Glutamatergic neuron (in vitro differentiated cells): ENCODE measurements at regions not wholly inside any gene's neighbourhood (a gene's known extent, or its start where the extent isn't known, plus 50 kb on each side); places are given as distances from the start of the nearest gene placed in this dataset.

ENCODE experiments used
- DNase-seq: peaks from one replicate; pipeline ENCODE4 v3.0.0; 2022
- H3K27ac Mint-ChIP-seq: one replicate; pipeline ENCODE4 v1.8.0; 2020; ENCODE audit warnings: mild to moderate bottlenecking, mixed read lengths, inconsistent platforms; ENCODE audit not compliant: unreplicated experiment
- H3K27me3 Mint-ChIP-seq: one replicate; pipeline ENCODE4 v1.8.0; 2020; ENCODE audit warnings: mild to moderate bottlenecking, moderate library complexity, mixed read lengths, inconsistent platforms; ENCODE audit not compliant: unreplicated experiment
- H3K36me3 Mint-ChIP-seq: one replicate; pipeline ENCODE4 v1.8.0; 2020; ENCODE audit warnings: mild to moderate bottlenecking, mixed read lengths, inconsistent platforms; ENCODE audit not compliant: unreplicated experiment
- H3K4me1 Mint-ChIP-seq: one replicate; pipeline ENCODE4 v1.8.0; 2020; ENCODE audit warnings: mild to moderate bottlenecking, low read depth, mixed read lengths, inconsistent platforms; ENCODE audit not compliant: unreplicated experiment
- H3K4me3 Mint-ChIP-seq: one replicate; pipeline ENCODE4 v1.8.0; 2020; ENCODE audit warnings: mild to moderate bottlenecking, mixed read lengths, inconsistent platforms; ENCODE audit not compliant: unreplicated experiment
- H3K9me3 Mint-ChIP-seq: one replicate; pipeline ENCODE4 v1.8.0; 2020; ENCODE audit warnings: mild to moderate bottlenecking, moderate library complexity, mixed read lengths, inconsistent platforms; ENCODE audit not compliant: unreplicated experiment
- TF ChIP-seq, protein P1 (sequence below): fragments of 200-600 bp; sonication (generic); IDR thresholded peaks from one replicate; pipeline ENCODE4 v1.5.0; 2021; ENCODE audit not compliant: partially characterized antibody, unreplicated experiment

DNA sequence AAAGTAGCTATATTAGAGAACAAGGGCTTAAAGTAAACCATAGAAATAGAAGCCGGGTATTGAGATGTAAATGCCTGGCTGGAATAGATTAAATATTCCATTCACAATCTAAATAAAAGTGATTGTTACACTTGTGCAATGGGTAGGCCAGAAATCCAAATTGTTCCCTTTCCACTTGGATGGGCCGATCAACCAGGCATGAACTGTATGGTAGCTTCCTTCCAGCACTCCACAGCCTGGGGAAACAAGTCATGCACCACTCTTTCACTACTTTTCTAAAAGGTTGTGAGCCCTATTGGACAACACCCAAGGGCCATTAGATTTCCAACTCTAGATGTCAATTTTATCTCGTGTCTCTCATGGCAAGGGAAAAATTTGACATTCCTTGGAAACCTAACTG, 407.3 kb upstream of the HSFY2 start:
- Mint-ChIP-seq H3K27ac (no peak overlapping the region), H3K36me3 (peaks cover 4% of the 10 kb centered on the region), H3K27me3 (no peaks in the 10 kb centered on the region), H3K9me3 (peaks cover 2% of the 10 kb centered on the region), H3K4me3 (no peak overlapping the region), H3K4me1 (no peaks in the 10 kb centered on the region)
- no peak for DNase-seq
- TF ChIP-seq, protein P1, sequence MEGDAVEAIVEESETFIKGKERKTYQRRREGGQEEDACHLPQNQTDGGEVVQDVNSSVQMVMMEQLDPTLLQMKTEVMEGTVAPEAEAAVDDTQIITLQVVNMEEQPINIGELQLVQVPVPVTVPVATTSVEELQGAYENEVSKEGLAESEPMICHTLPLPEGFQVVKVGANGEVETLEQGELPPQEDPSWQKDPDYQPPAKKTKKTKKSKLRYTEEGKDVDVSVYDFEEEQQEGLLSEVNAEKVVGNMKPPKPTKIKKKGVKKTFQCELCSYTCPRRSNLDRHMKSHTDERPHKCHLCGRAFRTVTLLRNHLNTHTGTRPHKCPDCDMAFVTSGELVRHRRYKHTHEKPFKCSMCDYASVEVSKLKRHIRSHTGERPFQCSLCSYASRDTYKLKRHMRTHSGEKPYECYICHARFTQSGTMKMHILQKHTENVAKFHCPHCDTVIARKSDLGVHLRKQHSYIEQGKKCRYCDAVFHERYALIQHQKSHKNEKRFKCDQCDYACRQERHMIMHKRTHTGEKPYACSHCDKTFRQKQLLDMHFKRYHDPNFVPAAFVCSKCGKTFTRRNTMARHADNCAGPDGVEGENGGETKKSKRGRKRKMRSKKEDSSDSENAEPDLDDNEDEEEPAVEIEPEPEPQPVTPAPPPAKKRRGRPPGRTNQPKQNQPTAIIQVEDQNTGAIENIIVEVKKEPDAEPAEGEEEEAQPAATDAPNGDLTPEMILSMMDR = no peak

DNA sequence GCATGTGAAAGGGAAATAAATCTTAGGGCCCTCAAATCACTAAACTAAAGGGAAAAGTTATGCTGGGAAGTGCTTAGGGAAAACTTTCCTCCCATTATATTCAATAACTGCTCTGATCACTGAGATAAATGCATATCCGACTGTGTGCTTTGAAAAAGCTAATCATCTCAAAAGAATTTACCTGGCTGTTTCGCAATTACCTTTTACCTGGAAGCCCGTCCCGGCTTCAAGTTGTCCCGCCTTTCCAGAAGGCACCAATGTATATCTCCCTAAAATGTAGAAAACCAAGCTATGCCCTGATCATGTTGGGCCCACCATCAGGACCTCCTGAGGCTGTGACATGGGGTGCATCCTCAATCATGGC, 394.6 kb upstream of the HSFY2 start:
- Mint-ChIP-seq H3K9me3 (no peaks in the 10 kb centered on the region), H3K27ac (no peak overlapping the region), H3K4me1 (no peaks in the 10 kb centered on the region), H3K27me3 (no peaks in the 10 kb centered on the region), H3K36me3 (no peaks in the 10 kb centered on the region), H3K4me3 (no peak overlapping the region)
- no peak for DNase-seq
- TF ChIP-seq, protein P1 = no peak

DNA sequence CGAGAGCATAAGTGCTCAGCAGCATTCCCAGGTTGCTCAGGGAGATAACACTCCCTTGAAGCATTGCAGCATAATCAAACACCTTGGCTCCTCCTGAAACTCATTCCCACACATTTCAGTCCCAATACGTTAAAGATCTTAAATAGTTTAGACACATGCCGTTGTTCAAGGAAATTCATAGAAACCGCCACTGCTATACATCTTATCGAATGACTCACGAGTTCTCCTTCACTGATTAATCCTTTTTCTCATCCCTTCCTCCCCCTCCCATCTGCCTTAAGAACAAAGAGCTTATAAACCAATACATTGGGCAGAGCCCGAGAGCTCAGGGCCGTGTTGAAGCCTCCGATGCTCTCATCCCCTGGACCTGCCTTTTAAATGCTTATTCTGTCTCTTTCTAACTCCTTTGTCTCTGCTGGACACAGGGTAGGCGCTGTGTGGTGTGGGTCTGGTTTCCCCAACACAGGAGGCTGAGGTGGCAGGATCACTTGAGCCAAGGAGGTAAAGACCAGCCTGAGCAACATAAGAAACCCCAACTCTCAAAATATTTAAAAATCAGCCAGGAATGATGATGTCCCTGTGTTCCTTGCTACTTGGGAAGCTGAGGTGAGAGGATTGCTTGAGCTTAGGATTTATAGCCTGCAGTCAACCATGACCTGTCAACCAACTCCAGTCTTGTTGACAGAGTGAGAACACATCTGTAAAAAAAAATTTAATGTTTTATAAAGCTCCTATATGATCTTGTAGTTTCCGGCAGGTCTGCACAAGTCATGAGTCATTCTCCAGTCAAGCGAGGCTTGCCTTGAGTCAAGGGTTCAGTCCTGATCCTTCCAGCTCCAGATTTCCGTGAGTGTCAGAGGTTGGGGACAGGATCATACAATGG, 394.0 kb upstream of the HSFY2 start:
- TF ChIP-seq, protein P1 = no peak
- DNase-seq = no peak
- Mint-ChIP-seq H3K9me3 (no peaks in the 10 kb centered on the region), H3K4me3 (no peak overlapping the region), H3K27me3 (no peaks in the 10 kb centered on the region), H3K36me3 (no peaks in the 10 kb centered on the region), H3K27ac (no peak overlapping the region), H3K4me1 (no peaks in the 10 kb centered on the region)

DNA sequence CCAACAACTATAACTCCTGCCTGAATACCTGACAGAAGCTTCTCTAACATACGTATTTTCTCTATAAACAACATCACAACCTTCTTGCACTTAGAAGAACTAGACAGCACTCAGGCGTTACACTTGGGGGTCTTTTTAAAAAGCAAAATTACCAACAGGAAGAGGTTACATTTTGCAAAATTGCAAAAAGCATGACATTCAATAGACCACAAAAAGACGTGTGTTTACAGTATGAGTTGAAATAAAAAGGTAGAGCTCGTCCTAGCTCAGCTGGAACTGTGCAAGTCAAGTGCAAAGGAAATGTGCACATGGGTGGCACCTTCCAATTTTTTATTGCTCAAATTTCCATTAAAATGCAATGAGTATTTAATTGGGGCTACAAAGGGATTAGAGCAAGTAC, 375.2 kb upstream of the HSFY2 start:
- Mint-ChIP-seq H3K36me3 (no peaks in the 10 kb centered on the region), H3K27ac (no peak overlapping the region), H3K4me1 (no peaks in the 10 kb centered on the region), H3K27me3 (no peaks in the 10 kb centered on the region), H3K4me3 (no peak overlapping the region), H3K9me3 (no peaks in the 10 kb centered on the region)
- DNase-seq = no peak
- TF ChIP-seq, protein P1 = no peak

DNA sequence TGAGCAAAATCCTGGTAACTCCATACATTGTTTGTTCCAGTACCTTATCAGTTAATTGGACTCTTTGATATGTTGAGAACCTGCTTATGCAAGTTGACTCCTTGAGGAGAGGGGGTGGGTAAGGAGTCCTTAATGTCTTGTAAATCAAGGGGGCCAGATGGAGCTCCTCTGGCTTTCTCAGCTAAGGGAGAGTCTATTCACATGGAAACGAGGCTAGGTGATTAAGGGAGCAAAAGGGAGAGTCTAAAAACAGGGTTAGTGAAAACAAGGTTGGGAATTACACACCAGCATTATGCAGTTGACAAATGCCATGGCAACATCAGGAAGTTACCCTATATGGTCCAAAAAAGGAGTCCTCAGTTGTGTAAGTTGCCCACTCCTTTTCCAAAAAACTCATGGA, 372.8 kb upstream of the HSFY2 start:
- TF ChIP-seq, protein P1 = no peak
- no peak overlapping the region for H3K27ac Mint-ChIP-seq
- no peak overlapping the region for H3K4me3 Mint-ChIP-seq
- no peaks in the 10 kb centered on the region for H3K36me3 Mint-ChIP-seq
- no peaks in the 10 kb centered on the region for H3K27me3 Mint-ChIP-seq
- DNase-seq = no peak
- H3K4me1 Mint-ChIP-seq = no peaks in the 10 kb centered on the region
- no peaks in the 10 kb centered on the region for H3K9me3 Mint-ChIP-seq
